GM12875 (cell line): ENCODE measurements at regions not wholly inside any gene's neighbourhood (a gene's known extent, or its start where the extent isn't known, plus 50 kb on each side); places are given as distances from the start of the nearest gene placed in this dataset.

Experiments used
- H3K4me3 ChIP-seq: one replicate; pipeline ENCODE4 v1.5.1; 2011; ENCODE audit warnings: low read depth, low read length, control low read depth
- CTCF ChIP-seq: IDR thresholded peaks from 2 replicates; pipeline ENCODE4 v1.5.1; 2011; ENCODE audit warnings: low read depth, mild to moderate bottlenecking, control low read depth, inconsistent platforms, low read length, moderate library complexity, borderline replicate concordance; ENCODE audit not compliant: insufficient read depth

- TF ChIP-seq CTCF = no peak
- no peak overlapping the region for H3K4me3 ChIP-seq
These were observed 990.9 kb downstream of the PLOD2 start for GRCh38 chr3:145170121-145170520.

GRCh38 chr3:145175626-145176025 lies 985.4 kb downstream of the PLOD2 start:
- TF ChIP-seq CTCF = no peak
- no peak overlapping the region for H3K4me3 ChIP-seq

- TF ChIP-seq CTCF = no peak
- no peak overlapping the region for H3K4me3 ChIP-seq
These were observed 984.1 kb downstream of the PLOD2 start for GRCh38 chr3:145176907-145177306.

- no peak overlapping the region for H3K4me3 ChIP-seq
- TF ChIP-seq CTCF = no peak
These were observed 983.2 kb downstream of the PLOD2 start for GRCh38 chr3:145177828-145178227.

- no peak overlapping the region for H3K4me3 ChIP-seq
- TF ChIP-seq CTCF = no peak
These were observed 978.6 kb downstream of the PLOD2 start for GRCh38 chr3:145182196-145182911.

GRCh38 chr3:145183261-145183660 lies 977.7 kb downstream of the PLOD2 start:
- TF ChIP-seq CTCF = no peak
- no peak overlapping the region for H3K4me3 ChIP-seq

GRCh38 chr3:145188079-145188770 lies 972.8 kb downstream of the PLOD2 start:
- H3K4me3 ChIP-seq = no peak overlapping the region
- no peak for TF ChIP-seq CTCF
